HG02981 (cell line): ENCODE measurements at regions not wholly inside any gene's neighbourhood (a gene's known extent, or its start where the extent isn't known, plus 50 kb on each side); places are given as distances from the start of the nearest gene placed in this dataset.
"Not testable (repeated sequence)": the region's sequence is repeated elsewhere in the genome, so short reads cannot be mapped to it uniquely, and the experiment has no call there.

Source experiments
- ATAC-seq: cut with Tn5 transposase; IDR thresholded peaks from one replicate; pipeline ENCODE4 v1.9.1; 2021; ENCODE audit warnings: mild to moderate bottlenecking, moderate library complexity; ENCODE audit not compliant: unreplicated experiment

DNA sequence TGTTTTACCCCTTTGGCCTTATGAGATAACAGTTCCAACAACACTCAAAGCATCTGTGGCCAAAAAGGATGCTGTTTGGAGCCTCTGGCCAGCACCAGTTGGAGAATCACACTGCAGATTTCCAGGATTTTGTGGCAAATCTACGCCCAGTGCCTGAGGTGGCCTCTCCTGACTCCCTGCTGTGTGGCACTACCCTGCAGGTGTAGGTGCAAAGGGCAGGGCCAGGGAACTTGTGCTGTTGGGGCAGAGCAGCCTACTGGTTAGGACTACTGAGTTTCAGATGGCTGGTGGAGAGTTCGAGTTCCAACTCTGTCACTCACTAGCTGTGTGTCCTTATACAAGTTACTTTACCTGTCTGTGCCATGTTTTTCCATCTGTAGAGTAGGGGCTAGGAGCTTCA, 170.5 kb downstream of the PTPRU start:
- no peak for ATAC-seq

DNA sequence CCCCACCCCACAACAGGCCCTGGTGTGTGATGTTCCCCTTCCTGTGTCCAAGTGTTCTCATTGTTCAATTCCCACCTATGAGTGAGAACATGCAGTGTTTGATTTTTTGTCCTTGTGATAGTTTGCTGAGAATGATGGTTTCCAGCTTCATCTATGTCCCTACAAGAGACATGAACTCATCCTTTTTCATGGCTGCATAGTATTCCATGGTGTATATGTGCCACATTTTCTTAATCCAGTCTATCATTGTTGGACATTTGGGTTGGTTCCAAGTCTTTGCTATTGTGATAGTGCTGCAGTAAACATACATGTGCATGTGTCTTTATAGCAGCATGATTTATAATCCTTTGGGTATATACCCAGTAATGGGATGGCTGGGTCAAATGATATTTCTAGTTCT, 163.9 kb downstream of the PTPRU start:
- not testable (repeated sequence) for ATAC-seq

DNA sequence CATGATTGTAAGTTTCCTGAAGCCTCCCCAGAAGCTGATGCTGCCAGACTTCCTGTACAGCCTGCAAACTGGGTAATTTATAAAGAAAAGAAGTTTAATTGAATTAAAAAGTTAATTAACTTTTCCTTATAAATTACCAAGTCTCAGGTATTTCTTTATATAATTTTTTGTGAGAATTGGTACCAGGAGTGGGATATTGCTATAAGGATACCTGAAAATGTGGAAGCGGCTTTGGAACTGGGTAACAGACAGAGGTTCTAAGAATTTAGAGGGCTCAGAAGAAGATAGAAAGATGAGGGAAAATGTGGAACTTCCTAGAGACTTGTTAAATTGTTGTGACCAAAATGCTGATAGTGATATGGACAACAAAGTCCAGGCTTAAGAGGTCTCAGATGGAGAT, 163.1 kb downstream of the PTPRU start:
- no peak for ATAC-seq

DNA sequence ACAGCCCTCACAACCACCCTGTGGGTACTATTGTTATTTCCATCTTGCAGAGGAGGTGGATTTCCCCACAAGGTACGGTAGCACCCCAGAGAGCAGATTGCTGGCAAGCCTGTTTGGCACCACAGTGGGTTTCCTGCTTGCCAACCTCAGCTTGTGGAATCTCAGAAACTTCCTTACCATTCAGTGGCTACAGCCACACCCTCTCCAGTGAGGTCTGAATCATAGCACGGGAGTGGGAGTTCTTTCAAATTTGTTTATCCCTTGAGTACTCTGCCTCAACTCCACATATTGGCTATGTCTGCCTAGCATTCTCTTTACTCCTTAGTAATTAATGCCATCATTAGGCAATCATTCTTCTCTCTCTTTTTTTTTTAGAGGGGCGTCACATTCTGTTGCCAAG, 162.1 kb downstream of the PTPRU start:
- ATAC-seq: no peak

DNA sequence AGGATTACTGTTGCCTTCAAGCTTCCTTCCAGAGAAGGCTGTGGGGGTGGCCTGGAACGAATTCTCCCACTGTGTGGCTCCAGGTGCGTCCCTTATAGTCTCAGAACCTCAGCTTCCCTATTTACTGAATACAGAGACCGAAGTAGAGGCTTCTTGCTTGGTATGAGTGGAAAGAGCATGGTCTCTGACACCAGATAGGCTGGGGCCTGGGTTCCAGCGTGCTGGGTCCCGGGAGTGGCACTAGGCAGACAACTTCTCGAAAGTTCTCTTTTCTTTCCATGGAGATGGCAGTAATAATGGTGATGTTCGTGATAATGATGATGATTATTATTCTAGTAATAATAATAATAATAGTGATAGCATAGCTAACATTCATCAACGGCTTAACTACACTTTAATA, 161.7 kb downstream of the PTPRU start:
- ATAC-seq: no peak

DNA sequence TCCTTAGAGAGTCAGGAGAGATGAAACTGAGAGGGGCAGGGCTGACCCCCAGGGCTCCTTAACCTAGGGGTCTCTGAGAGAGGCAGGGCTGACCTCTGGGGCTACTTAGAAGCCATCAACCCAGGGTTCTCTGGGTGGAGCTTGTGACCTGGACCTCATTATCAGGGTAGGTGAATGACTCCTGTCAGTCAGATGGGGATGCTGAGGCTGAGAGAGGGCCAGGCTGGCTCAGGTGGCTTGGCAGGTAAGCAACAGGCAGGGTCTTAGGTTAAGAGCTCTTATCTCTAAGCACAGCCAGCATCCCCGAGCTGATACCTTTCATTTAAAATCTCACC, 160.9 kb downstream of the PTPRU start:
- ATAC-seq: no peak

DNA sequence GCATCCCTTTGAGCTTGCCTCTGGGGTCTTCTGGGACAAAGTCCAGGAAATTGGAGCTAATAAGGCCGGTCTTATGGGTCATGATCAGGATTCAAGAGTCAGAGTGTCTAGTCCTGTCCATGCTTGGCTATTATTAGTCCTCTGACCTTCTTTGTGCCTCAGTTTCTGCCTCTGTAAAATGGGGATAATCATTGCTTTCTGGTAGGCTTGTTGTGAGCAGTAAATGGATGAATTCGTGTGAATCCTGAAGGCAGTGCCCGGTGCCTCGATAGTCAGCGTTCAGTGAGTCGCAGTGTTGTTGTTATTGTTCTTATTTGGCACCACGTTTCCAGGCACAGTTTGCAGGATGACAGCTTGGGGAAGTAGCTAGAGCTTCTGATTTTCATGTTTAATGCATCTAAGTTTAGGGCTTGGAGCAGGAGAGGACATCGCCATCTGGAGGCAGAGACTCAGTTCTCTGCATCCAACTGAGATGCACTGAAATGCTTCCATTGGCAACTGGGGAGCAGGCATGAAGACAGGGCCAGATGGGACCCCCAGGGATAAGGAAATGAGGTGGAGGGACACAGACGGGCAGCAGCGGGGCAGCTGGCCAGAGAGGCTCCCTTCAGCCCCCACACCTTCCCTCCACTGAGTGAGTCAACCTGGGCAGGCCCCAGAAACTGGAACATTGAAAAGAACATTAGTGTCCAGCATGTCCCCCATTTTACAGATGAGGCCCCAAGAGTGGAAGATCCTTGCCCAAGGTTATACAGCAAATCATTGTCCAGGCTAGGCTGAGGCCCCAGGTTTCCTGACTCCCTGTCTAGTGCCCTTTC, 160.3 kb downstream of the PTPRU start:
- no peak for ATAC-seq

DNA sequence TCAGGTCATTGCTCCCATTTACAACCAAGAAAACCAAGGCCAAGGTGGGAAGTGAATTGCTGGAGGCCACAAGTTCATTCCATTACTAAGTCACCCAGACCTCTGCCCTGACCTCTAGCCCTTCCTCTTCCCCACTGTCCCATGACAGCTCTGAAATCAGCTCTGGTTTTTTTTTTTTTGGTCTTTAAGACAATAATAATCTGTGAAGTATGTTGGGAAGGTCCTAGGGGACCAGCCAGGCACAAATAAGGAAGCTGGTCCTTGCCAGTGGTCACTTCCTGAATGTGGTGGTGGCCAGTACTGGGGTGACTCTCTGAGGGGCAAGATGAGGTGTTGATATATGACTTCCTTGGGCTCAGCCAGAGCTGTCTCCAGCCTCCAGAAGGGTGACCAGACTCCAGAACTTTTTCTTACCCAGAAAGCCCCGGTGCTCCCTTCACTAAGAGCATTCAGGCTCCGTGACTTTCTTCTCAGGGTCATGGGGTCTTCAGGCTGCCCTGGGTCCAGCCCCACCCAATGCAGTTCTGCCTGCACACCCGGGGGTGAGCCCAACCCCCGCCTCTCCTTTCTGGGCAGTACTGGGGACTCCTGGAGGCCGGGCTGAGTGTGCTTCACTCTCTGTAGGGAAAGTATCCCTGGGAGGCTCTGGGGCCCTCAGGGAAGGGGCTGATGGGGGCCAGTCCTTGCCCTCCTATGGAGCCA, 159.6 kb downstream of the PTPRU start:
- no peak for ATAC-seq

DNA sequence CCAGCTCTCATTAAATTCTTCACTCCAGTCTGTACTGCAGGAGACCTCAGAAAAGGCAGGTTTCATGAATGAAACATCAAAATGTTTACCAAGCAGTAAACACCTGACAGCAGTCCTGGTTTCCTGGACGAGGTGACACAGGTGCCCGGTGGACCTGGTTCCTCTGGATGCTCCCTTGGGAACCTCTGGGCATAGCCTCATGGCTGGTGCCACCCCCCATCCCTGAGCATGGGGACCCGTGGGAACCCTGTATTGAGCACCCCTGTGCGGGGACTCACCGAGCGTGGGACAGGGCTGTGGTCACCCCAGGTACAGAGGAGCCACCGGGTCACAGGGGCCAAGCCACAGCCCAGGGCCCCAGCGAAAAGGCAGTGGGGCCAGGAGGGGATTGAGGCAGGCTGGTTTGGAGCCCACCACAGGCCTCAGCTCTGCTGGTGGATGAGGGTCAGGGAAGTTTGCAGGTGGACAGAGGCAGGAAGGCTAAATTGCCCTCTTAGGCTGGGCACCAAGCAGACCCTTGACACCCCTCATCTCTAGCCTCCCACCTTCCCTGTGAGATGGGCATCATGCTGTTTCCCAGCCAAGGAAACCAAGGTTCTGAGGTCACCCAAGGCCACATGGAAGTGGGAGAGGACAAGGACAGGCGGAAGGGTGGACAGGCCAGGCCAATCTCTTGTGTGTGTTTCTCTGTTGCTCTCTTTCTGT, 158.4 kb downstream of the PTPRU start:
- ATAC-seq: no peak

DNA sequence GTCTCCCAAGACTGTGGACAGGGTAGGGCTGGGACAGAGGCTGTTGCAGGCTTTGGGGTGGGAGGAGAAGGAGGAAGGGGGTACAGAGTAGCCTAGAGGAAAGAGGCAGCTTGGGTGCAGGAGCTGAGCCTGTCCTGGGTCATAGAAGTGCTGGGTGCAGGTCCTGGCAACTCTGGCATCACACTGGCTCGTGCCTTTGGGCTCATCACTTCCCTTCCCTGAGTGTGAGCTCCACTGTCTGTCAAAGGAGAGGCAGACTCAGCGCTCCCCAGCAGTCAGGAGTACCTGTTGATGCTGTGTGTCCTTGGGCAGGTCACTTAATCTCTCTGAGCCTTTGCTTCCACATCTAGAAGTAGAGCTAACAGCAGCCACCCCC, 157.1 kb downstream of the PTPRU start:
- ATAC-seq: no peak

DNA sequence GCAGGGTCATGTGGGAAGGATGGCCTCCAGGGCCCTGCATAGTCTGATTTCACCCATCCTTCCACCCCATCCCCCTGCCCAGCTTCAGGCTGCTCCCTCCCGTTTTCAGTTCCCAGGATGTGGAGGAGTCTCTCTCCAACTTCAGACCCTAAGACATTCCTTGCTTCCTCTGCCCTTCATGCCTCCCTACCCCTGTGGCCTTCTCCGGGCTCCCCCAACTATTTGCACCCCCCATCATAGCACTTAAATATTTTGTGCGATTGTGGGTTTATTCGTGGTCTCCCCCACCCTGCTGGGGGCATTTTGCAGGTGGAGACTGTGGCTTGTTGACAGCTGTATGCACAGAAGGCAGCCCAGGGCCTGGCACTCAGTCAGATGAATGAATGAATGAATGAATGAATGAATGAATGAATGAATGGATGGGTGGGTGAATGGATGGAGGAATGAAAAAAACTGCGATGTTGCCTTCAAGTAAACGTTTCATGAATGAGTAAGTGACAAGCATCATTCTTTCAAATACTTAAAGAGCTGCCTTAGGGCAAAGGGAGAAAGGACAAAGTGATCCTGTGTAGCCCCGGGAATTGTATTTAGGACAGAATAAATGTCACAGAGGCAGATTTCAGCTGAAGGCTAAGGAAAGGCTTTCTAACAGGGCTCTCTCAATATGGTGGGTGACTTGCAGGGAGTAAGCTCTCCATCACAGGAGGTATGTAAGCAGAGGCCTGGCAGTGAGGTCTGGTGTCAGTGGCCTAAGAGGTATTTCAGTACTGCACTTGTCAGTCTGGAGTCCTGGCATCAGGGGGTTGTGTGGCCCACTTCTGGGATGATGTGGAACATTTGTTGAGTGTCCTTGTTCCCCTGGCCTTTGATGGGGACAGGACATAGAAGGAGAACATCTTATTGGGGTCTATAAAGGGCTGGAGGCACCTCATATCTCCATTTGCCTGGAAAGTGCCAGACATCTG, 156.4 kb downstream of the PTPRU start:
- ATAC-seq: no peak

DNA sequence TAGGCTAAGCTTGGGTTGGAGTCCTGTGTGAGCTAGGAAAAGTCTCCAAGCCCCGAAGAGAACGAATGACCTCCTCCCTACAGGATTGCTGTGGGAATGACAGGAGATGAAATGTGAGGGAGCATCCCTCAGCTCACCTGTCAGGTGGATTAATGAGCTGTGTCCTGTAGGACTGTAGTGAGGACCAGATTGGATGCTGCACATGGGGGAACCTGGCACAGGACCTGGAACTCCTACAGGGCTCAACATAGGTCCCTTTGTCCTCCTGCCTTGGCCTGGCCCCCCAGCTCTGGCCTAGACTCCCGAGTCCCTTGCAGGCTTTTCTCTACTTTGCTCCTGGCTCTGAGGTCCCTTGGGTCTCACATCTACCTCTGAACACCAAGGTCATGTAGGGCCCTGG, 155.7 kb downstream of the PTPRU start:
- ATAC-seq: no peak

DNA sequence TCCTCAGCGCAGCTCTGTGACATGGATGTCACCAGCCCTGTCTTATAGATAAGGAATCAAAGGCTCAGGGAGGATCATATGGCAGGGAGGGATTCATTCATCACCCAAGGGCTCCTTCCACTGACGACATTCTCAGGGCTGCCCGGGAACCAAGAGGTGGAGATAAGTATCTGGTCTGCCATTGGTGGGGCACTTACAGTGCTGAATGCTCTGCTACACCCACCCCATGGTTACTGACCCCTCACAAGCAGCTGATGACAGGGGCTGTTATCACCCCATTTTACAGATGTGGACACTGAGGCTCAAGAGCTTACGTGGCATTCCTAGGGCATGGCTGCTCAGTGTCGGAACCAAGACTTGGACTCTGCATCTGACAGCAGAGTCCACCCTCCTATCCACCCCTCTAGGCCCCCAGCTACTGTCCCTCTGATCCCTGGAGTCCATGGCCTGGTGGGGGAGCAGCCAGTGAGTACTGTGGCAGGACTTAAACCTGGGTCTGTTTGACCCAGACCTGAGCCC, 155.1 kb downstream of the PTPRU start:
- no peak for ATAC-seq

DNA sequence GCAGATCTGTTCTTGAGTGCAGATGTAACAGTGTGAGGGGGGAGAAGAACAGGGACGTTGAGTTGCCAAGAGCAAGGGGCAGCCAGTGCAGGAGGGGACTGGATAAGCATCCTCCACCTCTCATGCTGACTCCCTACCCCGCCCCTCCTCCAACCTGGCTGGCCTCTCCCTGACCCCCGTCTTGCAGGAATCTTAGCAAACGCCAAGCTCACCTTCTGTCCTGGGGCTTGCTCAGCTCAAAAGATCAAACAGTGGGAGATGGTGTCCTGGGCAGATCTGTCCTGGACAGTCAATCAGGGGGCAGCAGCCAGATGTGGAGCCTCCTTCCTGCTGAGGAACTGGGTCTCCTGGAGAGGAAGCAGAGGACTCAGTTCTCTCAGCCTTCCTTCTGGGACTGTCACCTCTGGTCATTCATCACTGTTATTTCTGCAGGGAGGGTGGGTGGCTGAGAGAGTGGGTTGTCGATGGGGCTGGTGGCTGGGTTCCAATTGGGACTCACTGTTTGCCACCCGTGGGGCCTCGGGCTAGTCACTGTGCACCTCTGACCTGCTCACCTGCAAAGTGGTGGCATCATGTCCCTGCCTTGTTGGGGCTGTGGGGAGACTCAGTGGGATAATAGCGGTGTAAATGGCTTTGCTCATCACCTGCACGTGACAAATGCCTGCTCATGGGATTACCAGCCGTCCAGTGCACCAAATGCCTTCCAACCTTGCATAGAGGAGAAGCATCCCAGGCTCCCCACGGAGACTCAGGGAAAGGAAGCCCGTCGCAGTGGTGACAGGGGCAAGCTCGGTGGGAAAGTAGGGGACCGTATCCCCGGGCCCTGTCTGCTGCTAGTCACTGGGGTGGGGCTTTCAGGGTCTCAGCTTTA, 154.4 kb downstream of the PTPRU start:
- no peak for ATAC-seq

DNA sequence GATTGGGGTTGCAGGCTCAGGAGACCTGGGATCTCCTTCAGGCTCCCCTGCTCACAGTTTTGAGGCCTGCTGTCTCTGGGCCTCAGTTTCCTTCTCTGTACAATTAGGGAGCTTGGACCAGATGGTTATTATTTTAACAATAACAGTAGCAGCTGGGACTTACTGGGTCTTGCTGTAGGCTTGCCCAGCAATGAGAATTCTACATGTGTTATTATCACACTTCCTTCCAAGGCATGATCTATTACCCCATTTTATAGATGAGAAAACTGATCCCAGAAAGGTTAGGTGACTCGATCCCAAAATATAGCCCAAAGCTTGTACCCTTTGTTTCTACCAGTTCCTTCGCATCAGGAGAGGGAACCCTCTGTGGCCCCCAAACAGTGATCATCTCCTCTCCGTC, 153.8 kb downstream of the PTPRU start:
- ATAC-seq: no peak

DNA sequence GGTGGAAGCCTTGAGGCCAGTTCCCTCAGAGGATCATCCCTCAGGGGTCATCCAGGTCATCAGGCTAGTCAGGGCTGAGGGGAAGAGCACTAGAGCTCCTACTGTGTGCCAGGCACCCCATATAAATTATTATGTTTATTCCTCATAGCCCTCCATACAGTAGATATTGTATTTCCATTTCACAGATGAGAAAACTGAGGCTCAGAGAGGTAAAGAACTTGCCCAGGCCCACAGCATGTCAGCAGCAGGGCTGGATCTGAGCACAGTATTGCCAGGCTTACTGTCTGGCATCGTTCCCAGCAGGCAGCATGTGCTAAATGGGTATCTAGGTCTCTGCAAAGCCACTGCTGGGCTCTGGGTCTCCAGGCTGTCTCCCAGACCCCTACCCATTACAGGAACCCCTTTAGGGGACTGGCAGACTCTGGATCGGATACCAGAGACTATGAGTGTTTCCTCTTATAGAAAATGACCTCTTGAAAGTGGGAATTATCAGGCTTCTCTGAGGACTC, 153.3 kb downstream of the PTPRU start:
- no peak for ATAC-seq

DNA sequence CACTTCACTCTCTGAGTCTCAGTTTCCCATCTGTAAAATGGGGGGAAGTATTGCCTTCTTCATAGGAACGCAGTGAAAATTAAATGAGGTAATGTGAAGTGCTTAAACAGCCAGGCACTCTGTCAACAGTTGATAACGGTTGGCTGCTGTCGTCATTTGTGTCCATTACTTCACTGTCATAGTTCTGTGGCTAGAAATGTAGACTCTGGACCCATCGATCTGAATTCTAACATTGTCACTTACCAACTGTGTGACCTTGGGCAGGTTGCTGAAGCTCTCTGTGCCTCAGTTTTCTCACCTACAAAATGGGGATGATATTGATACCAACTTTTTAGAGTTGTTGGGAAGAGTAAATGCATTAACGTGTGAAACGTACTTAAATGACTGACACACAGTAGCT, 152.6 kb downstream of the PTPRU start:
- no peak for ATAC-seq

DNA sequence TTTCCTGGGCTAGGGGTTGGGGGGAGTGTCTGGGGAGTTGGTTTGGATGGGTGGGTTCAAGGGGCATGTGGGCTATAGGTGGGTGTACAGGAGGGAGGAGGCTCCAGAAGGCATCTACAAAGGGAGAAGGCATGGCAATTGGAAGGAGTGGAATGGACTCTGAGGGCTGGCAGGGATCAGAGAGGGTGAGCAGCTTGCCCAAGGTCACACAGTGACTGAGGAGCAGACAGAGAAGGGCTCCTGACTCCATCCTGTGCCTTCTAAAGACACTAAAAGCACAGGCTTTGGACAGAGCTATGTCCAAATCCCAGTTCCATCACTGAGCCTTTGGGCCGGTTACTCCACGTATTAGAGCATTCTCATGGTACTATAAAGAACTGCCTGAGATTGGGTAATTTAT, 151.8 kb downstream of the PTPRU start:
- no peak for ATAC-seq

DNA sequence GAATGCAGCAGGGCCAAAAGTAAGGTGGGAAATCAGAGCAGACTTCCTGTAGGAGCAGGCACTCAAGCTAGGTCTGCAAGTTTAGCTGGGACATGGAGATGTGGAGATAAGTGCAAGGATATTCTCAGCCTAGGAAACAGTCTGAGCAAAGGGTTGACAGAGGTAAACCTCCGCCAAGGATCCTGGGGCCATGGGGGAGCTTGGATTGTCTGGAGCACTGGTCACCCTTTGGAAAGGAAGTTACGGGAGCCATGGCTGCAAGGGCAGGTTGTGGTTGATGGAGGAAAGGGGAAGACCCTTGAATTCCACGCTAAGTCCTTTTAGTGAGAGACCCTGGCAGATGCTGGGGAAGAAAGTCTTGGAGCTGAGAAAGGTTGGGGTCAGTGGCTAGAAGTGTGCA, 150.9 kb downstream of the PTPRU start:
- ATAC-seq: no peak

DNA sequence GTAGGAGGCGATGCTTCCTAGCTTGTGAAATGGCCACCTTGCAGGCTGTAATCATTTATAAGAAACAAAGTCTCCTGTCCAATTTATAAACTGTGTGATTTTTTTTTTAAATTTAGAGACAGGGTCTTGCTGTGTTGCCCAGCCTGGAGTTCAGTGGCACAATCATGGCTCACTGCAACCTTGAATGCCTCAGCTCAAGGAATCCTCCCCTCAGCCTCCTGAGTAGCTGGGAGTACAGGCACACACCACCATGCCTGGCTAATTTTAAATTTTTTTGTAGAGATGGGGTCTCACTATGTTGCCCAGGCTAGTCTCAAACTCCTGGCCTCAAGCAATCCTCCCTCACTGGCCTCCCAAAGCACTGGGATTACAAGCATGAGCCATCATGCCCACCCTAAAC, 150.1 kb downstream of the PTPRU start:
- ATAC-seq: not testable (repeated sequence)
